ENCODE measurements at regions not wholly inside any gene's neighbourhood (a gene's known extent, or its start where the extent isn't known, plus 50 kb on each side); places are given as distances from the start of the nearest gene placed in this dataset.

GRCh38 chr9:83144492-83144891, 81.5 kb upstream of the RASEF start:
- no peak overlapping the region for H3K4me3 Mint-ChIP-seq
- TF ChIP-seq CTCF (conservative IDR thresholded peaks at IDR 0.05), result no peak
- no peak for DNase-seq
- Histone ChIP-seq H3K4ac (ENCODE audit: low read depth, low read length) (no peak overlapping the region), H3K79me2 (ENCODE audit: insufficient read depth, low read length) (no peaks in the 10 kb centered on the region), H3K18ac (ENCODE audit: insufficient read length, low read depth, low read length) (no peak overlapping the region), H3K14ac (ENCODE audit: insufficient read depth, low read length) (no peak overlapping the region), H3K27me3 (ENCODE audit: insufficient read depth, low read length) (no peaks in the 10 kb centered on the region), H2AK5ac (ENCODE audit: insufficient read length, low read length) (no peak overlapping the region), H4K91ac (ENCODE audit: insufficient read length, low read depth, low read length) (no peak overlapping the region), H2BK5ac (ENCODE audit: insufficient read length, low read length) (no peak overlapping the region), H3K56ac (ENCODE audit: insufficient read length, low read depth, low read length) (no peak overlapping the region), H3K9me3 (ENCODE audit: control insufficient read depth, low read depth, low read length) (no peaks in the 10 kb centered on the region), H3K23me2 (ENCODE audit: insufficient read length, low read depth, low read length, poor library complexity, severe bottlenecking) (no peaks in the 10 kb centered on the region), H3K4me1 (ENCODE audit: insufficient read depth, low read length) (no peaks in the 10 kb centered on the region), H3K23ac (ENCODE audit: insufficient read length, low read depth, low read length) (no peak overlapping the region), H3K79me1 (ENCODE audit: insufficient read depth, low read depth, low read length, poor library complexity, severe bottlenecking) (no peaks in the 10 kb centered on the region), H2BK12ac (ENCODE audit: insufficient read length, low read depth, low read length) (no peak overlapping the region), H3T11ph (ENCODE audit: low read length) (no peak overlapping the region), H4K8ac (replicated peaks; ENCODE audit: insufficient read length, low read depth, low read length) (no peak overlapping the region), H2BK120ac (ENCODE audit: low read depth, low read length, poor library complexity, severe bottlenecking) (no peak overlapping the region), H2BK15ac (ENCODE audit: low read depth, low read length) (no peak overlapping the region), H2AFZ (ENCODE audit: low read length) (no peak overlapping the region), H3K9ac (ENCODE audit: extremely low read depth, insufficient read length, low read length) (no peak overlapping the region), H3K27ac (ENCODE audit: insufficient read length, low read depth, low read length) (no peak overlapping the region), H2BK20ac (ENCODE audit: low read depth, low read length, poor library complexity, severe bottlenecking) (no peak overlapping the region), H4K20me1 (ENCODE audit: control insufficient read depth, insufficient read depth, insufficient read length) (no peaks in the 10 kb centered on the region), H3K4me2 (ENCODE audit: insufficient read depth, insufficient read length, low read length) (no peak overlapping the region), H4K5ac (ENCODE audit: insufficient read length, low read depth, low read length) (no peak overlapping the region)
- H3K27ac Mint-ChIP-seq, result no peak overlapping the region
- H3K9me3 Mint-ChIP-seq, result peaks cover 0 to 5% of the 10 kb centered on the region in 2 experiments; a peak in 2 of 5 replicates
- H3K36me3 Mint-ChIP-seq (ENCODE audit: insufficient read depth in 1 of 3, low read depth in 3 of 3), result no peaks in the 10 kb centered on the region
- no peaks in the 10 kb centered on the region for H3K4me1 Mint-ChIP-seq
- peaks cover 1% of the 10 kb centered on the region; the same call in 1 of the 2 replicates for H3K27me3 Mint-ChIP-seq (ENCODE audit: low read depth)
